ENCODE measurements at regions not wholly inside any gene's neighbourhood (a gene's known extent, or its start where the extent isn't known, plus 50 kb on each side); places are given as distances from the start of the nearest gene placed in this dataset.

GRCh38 chr4:176999935-177000543, 207.3 kb upstream of the VEGFC start:
- TF ChIP-seq, protein P1, sequence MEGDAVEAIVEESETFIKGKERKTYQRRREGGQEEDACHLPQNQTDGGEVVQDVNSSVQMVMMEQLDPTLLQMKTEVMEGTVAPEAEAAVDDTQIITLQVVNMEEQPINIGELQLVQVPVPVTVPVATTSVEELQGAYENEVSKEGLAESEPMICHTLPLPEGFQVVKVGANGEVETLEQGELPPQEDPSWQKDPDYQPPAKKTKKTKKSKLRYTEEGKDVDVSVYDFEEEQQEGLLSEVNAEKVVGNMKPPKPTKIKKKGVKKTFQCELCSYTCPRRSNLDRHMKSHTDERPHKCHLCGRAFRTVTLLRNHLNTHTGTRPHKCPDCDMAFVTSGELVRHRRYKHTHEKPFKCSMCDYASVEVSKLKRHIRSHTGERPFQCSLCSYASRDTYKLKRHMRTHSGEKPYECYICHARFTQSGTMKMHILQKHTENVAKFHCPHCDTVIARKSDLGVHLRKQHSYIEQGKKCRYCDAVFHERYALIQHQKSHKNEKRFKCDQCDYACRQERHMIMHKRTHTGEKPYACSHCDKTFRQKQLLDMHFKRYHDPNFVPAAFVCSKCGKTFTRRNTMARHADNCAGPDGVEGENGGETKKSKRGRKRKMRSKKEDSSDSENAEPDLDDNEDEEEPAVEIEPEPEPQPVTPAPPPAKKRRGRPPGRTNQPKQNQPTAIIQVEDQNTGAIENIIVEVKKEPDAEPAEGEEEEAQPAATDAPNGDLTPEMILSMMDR (IDR thresholded peaks at IDR 0.05): no peak
- no peak for TF ChIP-seq POLR2A (IDR thresholded peaks at IDR 0.05)
